Memory B cell (primary cell): ENCODE measurements at regions not wholly inside any gene's neighbourhood (a gene's known extent, or its start where the extent isn't known, plus 50 kb on each side); places are given as distances from the start of the nearest gene placed in this dataset.
"Not testable (repeated sequence)": the region's sequence is repeated elsewhere in the genome, so short reads cannot be mapped to it uniquely, and the experiment has no call there.

Source experiments
- ATAC-seq: fragments of 150-1000 bp; cut with Tn5 transposase; 2 replicates; pipeline ENCODE4 v1.10.0; 2021; ENCODE audit warnings: low read depth, mild to moderate bottlenecking, moderate library complexity
- DNase-seq, 2 donors: peaks; one replicate each; pipeline ENCODE4 v3.0.0; 2022; ENCODE audit warnings: low spot score in 2 of 2
- H3K27ac Mint-ChIP-seq: one replicate; pipeline ENCODE4 v1.8.0; 2022; ENCODE audit warnings: mild to moderate bottlenecking, moderate library complexity, mixed read lengths
- H3K27me3 Mint-ChIP-seq: one replicate; pipeline ENCODE4 v1.8.0; 2022; ENCODE audit warnings: mixed read lengths
- H3K36me3 Mint-ChIP-seq: one replicate; pipeline ENCODE4 v1.8.0; 2022; ENCODE audit warnings: mild to moderate bottlenecking, mixed read lengths
- H3K4me1 Mint-ChIP-seq: one replicate; pipeline ENCODE4 v1.8.0; 2022; ENCODE audit warnings: mixed read lengths
- H3K4me3 Mint-ChIP-seq: one replicate; pipeline ENCODE4 v1.8.0; 2022; ENCODE audit warnings: mild to moderate bottlenecking, moderate library complexity, mixed read lengths
- H3K9me3 Mint-ChIP-seq: one replicate; pipeline ENCODE4 v1.8.0; 2022; ENCODE audit warnings: mixed read lengths

DNA sequence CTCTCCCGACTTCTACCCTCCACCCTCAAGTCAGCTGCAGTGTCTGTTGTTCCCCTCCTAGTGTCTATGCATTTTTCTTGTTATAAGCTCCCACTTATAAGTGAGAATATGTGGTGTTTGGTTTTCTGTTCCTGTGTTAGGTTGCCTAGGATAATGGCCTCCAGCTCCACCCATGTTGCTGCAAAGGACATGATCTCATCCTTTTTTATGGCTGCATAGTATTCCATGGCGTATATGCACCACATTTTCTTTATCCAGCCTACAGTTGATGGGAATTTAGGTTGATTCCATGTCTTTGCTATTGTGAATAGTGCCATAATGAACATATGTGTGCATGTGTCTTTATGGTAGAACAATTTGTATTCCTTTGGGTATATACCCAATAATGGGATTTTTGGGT lies 80.7 kb downstream of the SPTSSA start:
- H3K9me3 Mint-ChIP-seq, ATAC-seq, H3K4me1 Mint-ChIP-seq, H3K36me3 Mint-ChIP-seq, H3K27me3 Mint-ChIP-seq, H3K27ac Mint-ChIP-seq, DNase-seq, H3K4me3 Mint-ChIP-seq: not testable (repeated sequence)

DNA sequence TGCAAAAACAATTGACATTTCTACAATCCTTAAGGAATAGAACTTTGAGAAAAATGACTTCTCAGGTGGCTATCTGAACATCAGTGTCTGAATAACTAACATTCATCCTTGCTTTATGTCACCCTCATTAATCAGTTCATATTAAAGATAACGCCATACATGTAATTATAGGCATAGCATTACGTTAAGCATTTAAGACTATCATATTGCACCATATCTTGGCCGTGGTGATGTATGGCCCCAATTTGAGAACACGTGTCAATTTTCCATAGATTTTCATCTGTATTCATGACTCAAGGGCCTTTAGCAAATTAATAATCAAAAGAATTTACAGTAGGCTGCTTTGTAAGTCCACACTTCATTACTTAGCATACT lies 81.6 kb downstream of the SPTSSA start:
- no peaks in the 10 kb centered on the region for H3K36me3 Mint-ChIP-seq
- ATAC-seq (no peak), DNase-seq (no peak)
- H3K27me3 Mint-ChIP-seq = peaks cover 5% of the 10 kb centered on the region
- no peak overlapping the region for H3K4me3 Mint-ChIP-seq
- peaks cover 1% of the 10 kb centered on the region for H3K9me3 Mint-ChIP-seq
- H3K4me1 Mint-ChIP-seq = no peaks in the 10 kb centered on the region
- H3K27ac Mint-ChIP-seq = no peak overlapping the region

DNA sequence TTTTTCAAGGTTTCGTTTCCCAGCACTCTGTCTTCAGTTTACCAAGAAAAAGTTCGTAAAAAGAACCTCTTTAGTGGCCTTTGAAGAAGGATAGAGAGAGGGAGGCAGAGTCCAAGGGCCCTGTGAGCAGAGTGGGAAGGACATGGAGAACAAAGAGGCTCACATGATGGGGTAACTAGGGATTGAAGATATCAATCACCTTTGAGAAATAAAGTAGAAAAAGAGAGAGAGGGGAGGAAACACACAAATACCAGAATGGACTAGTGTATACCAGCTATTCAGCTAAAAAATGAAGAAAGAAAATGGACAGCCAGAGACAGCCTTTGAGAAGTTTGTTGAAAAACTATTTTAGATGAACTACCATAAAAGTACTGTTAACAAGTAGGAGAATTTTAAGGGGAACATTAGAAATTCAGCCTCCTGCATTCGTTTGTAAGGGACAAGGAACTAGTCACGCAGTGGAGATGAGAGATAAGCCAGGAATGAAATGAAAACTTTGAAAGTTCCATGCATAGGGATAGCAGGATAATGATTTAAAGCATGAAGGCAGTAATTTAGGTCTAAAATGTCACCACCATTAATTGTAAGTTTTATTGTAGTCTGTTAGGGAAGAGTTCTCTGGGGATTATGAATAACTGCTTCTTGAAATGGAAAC lies 82.1 kb downstream of the SPTSSA start:
- H3K27ac Mint-ChIP-seq = no peak overlapping the region
- ATAC-seq (no peak), DNase-seq (no peak)
- no peaks in the 10 kb centered on the region for H3K4me1 Mint-ChIP-seq
- peaks cover 1% of the 10 kb centered on the region for H3K9me3 Mint-ChIP-seq
- no peaks in the 10 kb centered on the region for H3K36me3 Mint-ChIP-seq
- peaks cover 5% of the 10 kb centered on the region for H3K27me3 Mint-ChIP-seq
- no peak overlapping the region for H3K4me3 Mint-ChIP-seq

DNA sequence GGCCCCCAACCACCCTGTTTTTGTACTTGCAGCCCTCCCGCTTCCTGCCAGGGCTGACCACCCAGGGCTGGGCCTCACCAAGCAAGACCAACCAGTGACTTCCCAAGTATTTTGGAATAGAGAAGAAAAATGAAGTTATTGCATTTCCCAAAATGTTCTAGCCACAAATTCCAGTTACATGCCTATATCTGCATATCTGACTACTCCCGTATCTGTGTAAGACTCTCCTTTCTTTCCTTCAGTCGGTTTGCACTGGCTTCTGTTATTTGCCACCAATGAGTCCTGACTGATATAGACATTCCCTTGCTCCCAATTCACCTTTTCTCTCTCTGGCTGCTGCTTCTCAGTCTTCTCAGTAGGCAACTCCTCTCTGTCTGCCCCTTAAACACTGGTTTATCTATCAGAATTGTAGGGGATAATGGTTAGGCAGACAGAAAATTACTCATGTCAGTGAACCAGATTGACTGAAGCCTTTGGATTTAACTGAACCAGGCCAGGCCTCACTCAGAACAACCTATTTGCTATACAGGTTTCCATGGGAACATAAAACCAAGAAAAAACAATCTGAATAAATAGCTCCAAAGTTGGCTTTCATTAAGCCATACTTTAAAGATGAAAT lies 85.3 kb downstream of the SPTSSA start:
- no peaks in the 10 kb centered on the region for H3K27me3 Mint-ChIP-seq
- no peak overlapping the region for H3K4me3 Mint-ChIP-seq
- peaks cover 3% of the 10 kb centered on the region for H3K4me1 Mint-ChIP-seq
- H3K27ac Mint-ChIP-seq = no peak overlapping the region
- ATAC-seq (no peak), DNase-seq (no peak)
- H3K36me3 Mint-ChIP-seq = no peaks in the 10 kb centered on the region
- H3K9me3 Mint-ChIP-seq = peaks cover 1% of the 10 kb centered on the region

DNA sequence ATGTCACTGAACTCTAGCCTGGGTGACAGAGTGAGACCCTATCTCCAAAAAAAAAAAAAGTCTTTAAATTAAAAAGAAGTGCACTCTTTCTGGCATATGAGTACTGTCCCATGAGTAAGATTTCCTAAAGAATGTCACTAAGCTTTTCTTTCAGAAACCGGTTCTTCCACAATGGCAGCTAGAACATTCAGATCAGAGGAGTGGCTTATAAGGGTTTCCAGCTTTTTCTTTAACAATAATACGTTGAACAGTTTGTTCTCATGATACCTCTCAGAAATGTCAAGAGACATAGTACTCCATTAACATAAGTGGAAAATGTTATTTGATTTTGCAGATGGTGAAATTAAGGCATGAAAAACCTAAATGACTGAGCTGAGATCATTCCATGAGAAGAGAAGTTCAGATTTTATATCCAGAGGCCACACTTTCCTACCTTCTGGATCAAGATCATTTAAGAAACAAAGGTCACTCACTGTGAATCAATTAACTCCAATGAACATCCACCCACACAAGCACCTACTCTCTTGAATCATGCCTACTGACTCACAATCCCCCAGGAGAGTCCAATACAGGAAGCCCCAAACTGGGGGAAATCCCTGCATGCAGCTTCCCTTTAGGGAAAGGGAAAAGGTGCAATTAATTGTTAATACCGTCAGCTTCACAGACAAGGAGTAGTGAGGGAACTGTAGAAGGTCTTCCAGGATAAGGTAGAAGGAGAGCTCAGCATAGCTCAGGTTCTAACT lies 86.9 kb downstream of the SPTSSA start:
- H3K36me3 Mint-ChIP-seq = no peaks in the 10 kb centered on the region
- no peak overlapping the region for H3K27ac Mint-ChIP-seq
- ATAC-seq (no peak), DNase-seq (no peak)
- H3K4me1 Mint-ChIP-seq = peaks cover 3% of the 10 kb centered on the region
- no peaks in the 10 kb centered on the region for H3K27me3 Mint-ChIP-seq
- H3K9me3 Mint-ChIP-seq = no peaks in the 10 kb centered on the region
- H3K4me3 Mint-ChIP-seq = no peak overlapping the region

DNA sequence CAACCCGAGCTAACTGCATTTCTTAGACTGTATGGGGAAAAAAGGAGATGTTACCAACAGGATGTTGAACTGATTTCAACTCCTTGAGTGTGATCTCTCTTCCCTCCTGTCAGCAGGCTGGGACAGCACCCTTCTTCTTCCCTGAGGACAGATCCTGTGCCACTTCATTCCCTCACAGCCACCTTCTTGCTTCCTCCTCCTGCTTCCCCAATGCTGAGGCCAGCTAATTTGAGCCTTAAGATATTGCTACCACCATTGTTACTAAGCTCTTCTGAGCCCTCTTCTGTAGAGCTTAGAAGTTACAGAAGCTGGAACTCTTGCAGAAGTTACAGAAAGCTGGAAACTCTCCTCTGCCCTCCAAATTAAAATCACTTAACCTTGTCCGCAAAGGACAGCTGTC lies 88.8 kb downstream of the SPTSSA start:
- Mint-ChIP-seq H3K9me3 (no peaks in the 10 kb centered on the region), H3K27me3 (peaks cover 3% of the 10 kb centered on the region), H3K4me3 (no peak overlapping the region), H3K36me3 (no peaks in the 10 kb centered on the region), H3K4me1 (peaks cover 3% of the 10 kb centered on the region), H3K27ac (no peak overlapping the region)
- no peak for ATAC-seq
- no peak for DNase-seq

DNA sequence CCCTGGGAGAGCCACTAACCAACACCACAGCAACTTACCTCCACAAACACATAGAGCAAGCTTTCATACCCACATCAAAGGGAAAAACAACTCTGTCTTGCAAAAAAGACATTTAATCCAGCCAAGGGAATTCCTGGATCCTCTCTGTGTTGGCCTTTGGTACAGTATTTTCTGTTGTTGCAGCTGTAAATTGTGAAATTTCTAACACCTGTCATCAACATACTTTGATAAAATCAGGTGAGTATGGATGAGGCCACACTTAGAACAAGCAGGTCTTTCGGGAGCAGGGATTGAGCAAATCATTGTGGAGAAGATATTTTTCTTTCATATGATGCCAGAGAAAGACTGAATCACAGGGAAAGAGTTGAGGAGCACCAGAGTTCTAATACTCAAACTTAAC lies 89.3 kb downstream of the SPTSSA start:
- ATAC-seq = no peak
- no peak overlapping the region for H3K4me3 Mint-ChIP-seq
- H3K9me3 Mint-ChIP-seq = no peaks in the 10 kb centered on the region
- no peaks in the 10 kb centered on the region for H3K36me3 Mint-ChIP-seq
- peaks cover 3% of the 10 kb centered on the region for H3K27me3 Mint-ChIP-seq
- DNase-seq = no peak
- no peak overlapping the region for H3K27ac Mint-ChIP-seq
- peaks cover 3% of the 10 kb centered on the region for H3K4me1 Mint-ChIP-seq

DNA sequence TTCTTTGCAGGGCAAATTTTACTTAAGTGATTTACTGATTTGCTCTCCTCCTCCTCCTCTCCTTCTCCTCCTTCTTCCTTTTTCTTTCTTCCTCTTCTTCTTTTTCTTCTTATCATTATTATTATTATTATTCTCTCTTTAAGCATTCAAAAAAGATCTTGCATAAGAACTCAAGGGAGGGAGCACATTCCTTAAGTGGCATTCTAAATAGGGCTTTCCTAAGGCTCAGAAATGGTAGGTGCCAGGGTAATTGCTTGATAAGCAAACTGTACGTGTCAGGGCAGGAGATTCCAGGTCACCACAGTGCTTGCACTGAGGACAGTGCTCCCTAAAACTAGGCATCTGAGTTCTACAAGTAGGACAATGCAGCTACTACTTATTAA lies 92.4 kb downstream of the SPTSSA start:
- DNase-seq (no peak), ATAC-seq (no peak)
- Mint-ChIP-seq H3K9me3 (no peaks in the 10 kb centered on the region), H3K4me1 (peaks cover 3% of the 10 kb centered on the region), H3K4me3 (no peak overlapping the region), H3K27me3 (peaks cover 7% of the 10 kb centered on the region), H3K36me3 (no peaks in the 10 kb centered on the region), H3K27ac (no peak overlapping the region)

DNA sequence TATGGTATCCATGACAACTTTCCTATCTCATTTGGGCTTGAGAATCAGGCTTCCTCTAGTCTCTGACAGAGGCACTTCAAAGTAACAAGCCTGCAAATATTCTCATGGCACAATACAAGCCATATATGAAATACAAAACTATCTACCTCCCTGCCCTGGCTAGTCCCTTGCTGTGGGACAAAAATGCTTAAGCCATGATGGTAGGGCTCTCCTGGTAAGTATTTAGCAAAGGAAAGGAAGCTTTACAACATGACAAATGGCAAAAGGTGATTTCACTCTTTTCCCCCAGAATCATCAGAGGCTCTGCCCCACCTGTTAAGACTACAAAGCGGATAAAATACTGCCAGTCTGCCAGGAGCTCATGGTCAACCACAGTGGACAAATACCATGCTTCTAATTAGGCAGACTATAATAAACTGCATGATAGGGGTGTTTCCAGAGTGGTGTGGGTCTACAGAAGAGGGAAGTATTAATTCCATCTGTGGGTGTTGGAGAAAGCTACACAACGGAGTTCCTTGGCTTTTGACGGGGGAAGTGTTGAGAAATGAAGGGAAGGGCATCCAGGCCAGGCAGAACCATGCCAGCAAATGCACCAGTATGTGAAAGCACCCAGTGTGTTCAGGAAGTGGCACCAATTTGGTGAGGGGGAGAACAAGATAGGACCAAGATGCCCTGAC lies 92.9 kb downstream of the SPTSSA start:
- Mint-ChIP-seq H3K27ac (no peak overlapping the region), H3K27me3 (peaks cover 9% of the 10 kb centered on the region), H3K4me3 (no peak overlapping the region), H3K9me3 (no peaks in the 10 kb centered on the region), H3K36me3 (no peaks in the 10 kb centered on the region), H3K4me1 (peaks cover 3% of the 10 kb centered on the region)
- no peak for ATAC-seq
- DNase-seq = no peak

DNA sequence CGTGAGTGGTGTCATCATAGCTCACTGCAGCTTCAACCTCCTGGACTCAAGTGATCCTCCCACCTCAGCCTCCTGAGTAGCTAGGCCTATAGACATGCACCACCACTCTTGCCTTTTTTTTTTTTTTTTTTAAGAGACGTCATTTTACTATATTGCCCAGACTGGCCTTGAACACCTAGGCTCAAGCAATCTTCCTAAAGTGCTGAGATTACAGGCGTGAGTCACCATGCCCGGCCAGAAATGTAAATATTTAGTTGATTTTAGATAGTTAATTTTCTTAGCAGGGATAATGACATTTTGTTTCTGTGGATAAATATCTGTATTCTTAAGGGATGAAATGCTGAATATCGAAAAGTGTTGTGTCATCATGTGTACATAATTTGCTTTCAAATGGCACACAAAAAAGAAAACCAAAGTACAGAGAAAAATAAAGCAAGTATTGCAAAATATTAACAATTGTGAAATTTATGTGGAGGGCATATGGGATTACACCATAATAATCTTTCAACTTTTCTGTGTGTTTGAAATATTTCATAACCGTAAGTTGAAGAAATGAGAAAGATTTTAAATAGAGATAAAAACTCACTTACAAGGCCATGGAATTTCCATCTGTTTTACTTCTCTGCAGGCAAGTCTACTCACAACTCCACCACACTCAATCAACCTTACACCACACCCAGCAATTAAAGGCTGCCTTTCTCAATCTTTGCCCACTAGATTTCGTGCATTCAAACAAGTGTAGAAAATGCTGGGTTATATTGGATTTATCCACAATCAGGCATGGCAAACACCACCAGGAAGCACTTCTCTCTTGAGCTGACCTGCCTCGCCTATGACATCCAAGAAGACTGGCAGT lies 93.7 kb downstream of the SPTSSA start:
- Mint-ChIP-seq H3K36me3 (no peaks in the 10 kb centered on the region), H3K27ac (no peak overlapping the region), H3K9me3 (no peaks in the 10 kb centered on the region), H3K4me3 (no peak overlapping the region), H3K4me1 (peaks cover 3% of the 10 kb centered on the region), H3K27me3 (peaks cover 11% of the 10 kb centered on the region)
- ATAC-seq (no peak), DNase-seq (no peak)

DNA sequence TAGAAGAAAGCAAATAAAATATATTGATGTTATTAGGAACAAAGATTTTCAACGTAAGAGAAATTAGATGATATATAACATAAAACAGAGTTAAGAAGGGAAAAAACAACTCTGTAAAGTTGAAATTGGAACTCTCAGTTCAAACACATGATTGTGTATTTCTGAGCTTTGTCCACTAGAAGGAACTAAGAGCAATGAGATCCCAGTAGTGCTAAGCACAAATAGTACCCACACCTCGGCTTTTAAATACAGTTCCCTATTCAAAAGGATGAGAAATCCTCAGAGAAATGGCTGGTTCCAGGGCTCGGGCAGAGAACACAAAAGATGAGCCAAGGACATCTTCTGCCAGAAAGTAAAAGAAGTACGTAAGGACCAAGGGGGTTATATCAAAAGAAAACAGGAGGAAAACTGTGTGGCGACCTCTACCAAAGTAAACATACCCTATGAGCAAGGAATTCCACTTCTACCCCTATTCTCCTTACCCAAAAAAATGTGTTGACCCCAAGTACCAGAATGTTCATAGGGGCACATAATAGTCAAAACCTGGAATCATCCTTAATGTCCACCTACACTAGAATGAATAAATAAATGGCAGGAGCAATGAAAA lies 96.6 kb downstream of the SPTSSA start:
- DNase-seq (no peak), ATAC-seq (no peak)
- Mint-ChIP-seq H3K9me3 (no peaks in the 10 kb centered on the region), H3K27ac (no peak overlapping the region), H3K27me3 (peaks cover 13% of the 10 kb centered on the region), H3K36me3 (no peaks in the 10 kb centered on the region), H3K4me3 (no peak overlapping the region), H3K4me1 (no peaks in the 10 kb centered on the region)

DNA sequence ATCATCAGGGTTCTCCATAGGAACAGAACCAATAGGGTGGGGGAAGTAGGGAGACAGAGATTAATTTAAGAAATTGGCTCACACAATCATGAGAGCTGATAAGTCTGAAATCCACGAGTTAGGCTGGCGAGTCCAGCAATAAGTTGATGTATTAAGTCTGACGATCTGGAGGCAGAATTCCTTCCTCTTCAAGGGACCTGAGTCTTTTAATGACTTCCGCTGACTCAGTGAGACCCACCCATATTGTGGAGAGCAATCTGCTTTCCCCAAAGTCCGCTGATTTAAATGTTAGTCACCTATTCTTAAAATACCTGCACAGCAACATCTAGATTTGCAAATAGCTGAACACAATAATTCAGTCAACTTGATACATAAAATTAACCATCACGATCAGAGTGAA lies 97.8 kb downstream of the SPTSSA start:
- no peaks in the 10 kb centered on the region for H3K4me1 Mint-ChIP-seq
- H3K36me3 Mint-ChIP-seq = no peaks in the 10 kb centered on the region
- peaks cover 11% of the 10 kb centered on the region for H3K27me3 Mint-ChIP-seq
- H3K9me3 Mint-ChIP-seq = no peaks in the 10 kb centered on the region
- H3K4me3 Mint-ChIP-seq = no peak overlapping the region
- no peak overlapping the region for H3K27ac Mint-ChIP-seq
- ATAC-seq (no peak), DNase-seq (no peak)

DNA sequence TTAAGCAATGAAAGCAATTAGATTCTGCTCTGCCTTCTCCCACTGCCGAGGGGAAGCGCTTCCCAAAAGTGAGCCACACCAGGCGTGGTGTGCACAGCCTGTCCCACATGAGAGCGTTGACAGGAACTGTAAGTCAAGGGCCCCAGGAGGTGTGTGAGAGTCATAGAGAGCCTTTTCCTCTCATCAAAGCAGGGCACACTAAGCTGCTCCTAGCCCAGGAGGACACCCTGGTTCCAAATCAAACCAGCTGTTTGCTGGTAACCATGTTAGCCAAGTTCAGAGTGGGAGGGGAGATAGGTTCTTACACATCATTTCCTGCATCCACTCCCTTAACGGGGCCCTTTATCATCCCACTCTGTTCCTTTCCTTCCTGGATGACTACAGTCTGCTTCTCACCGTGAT lies 98.3 kb downstream of the SPTSSA start:
- DNase-seq (no peak), ATAC-seq (no peak)
- Mint-ChIP-seq H3K27ac (no peak overlapping the region), H3K36me3 (no peaks in the 10 kb centered on the region), H3K9me3 (no peaks in the 10 kb centered on the region), H3K4me3 (no peak overlapping the region), H3K4me1 (no peaks in the 10 kb centered on the region), H3K27me3 (peaks cover 11% of the 10 kb centered on the region)
